ENCODE measurements at regions not wholly inside any gene's neighbourhood (a gene's known extent, or its start where the extent isn't known, plus 50 kb on each side); places are given as distances from the start of the nearest gene placed in this dataset.

DNA sequence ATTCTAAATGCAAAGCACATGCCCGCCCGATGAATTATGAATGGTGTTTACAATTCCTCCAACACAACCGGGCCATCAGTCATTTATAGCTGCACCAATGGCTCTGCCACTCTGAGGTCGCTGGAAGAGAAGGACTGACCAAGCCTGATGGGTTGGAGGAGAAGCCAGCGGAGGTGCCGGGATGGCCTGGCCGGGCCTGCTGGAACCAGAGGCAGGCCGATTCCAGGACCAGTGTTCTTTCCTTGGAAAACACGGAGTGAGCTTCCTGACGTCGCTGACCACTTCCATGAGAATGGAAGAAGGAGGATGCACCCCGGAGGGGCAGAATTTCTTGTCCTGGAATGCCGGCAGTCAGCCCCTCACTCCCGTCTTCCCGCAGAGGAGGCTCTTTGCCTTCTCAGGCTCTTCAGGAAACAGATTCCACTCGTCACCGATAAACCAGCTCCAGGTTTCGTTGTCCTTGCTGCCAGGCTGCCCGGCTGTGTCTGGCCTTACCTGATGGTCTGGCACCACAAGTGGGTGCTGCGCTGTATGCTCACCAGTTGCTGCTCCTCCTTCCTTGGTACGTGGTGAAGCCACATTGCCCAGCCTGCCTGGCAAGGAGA is 358.5 kb upstream of the SFSWAP start:
- TF ChIP-seq, protein P1, sequence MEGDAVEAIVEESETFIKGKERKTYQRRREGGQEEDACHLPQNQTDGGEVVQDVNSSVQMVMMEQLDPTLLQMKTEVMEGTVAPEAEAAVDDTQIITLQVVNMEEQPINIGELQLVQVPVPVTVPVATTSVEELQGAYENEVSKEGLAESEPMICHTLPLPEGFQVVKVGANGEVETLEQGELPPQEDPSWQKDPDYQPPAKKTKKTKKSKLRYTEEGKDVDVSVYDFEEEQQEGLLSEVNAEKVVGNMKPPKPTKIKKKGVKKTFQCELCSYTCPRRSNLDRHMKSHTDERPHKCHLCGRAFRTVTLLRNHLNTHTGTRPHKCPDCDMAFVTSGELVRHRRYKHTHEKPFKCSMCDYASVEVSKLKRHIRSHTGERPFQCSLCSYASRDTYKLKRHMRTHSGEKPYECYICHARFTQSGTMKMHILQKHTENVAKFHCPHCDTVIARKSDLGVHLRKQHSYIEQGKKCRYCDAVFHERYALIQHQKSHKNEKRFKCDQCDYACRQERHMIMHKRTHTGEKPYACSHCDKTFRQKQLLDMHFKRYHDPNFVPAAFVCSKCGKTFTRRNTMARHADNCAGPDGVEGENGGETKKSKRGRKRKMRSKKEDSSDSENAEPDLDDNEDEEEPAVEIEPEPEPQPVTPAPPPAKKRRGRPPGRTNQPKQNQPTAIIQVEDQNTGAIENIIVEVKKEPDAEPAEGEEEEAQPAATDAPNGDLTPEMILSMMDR (IDR thresholded peaks at IDR 0.05) = no peak
- no peak for TF ChIP-seq POLR2A (IDR thresholded peaks at IDR 0.05)
